ENCODE measurements at regions not wholly inside any gene's neighbourhood (a gene's known extent, or its start where the extent isn't known, plus 50 kb on each side); places are given as distances from the start of the nearest gene placed in this dataset.

DNA sequence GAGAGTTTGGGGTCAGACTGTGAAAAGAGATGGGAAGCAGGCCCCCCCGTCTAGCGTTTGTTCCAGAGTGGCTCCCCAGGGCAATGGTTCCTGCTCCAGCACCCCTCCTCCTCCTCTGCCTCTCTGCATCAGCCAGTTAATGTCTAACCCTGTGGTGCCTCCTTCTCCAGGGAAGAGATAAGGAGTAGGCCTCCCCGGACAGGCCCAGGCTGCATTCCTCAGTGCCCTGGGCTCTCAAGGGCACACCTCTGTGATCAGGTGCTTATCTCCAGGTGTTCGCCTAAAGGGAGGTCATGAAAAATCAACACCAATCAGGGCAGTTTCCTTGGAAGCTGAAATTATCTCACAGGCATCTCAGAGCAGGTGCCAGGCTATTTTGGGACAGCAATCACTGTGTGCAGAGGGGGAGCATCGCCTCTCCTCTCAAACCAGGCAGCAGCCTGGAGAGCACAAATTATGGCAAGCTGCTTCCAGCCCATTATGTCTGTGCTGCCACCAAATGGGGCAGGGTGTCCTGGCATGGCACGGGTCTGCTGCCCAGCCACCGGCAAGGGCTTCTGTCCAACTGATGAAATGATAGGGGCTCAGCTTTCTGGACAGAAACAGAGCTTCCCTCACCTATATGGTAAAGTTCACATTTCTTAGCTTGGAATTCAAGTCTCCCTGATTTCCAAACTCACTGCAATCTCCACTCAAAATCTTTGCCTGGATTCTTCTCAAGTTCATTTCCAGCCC is 255.8 kb upstream of the SLC14A2 start:
- no peaks in the 10 kb centered on the region for H3K4me1 ChIP-seq (ENCODE audit: control insufficient read depth, insufficient read depth, low read length)
- H3K4me3 ChIP-seq (ENCODE audit: low read depth, low read length) = no peak overlapping the region
- no peak overlapping the region for H3K9ac ChIP-seq (ENCODE audit: low read depth, low read length)
- H3K9me3 ChIP-seq (ENCODE audit: control insufficient read depth, insufficient read depth, low read length) = no peaks in the 10 kb centered on the region
- no peaks in the 10 kb centered on the region for H3K36me3 ChIP-seq (ENCODE audit: control insufficient read depth, insufficient read depth, low read length)
- no peaks in the 10 kb centered on the region for H3K27me3 ChIP-seq (ENCODE audit: control insufficient read depth, insufficient read depth, low read length)
- no peak overlapping the region for H3K27ac ChIP-seq (ENCODE audit: low read depth, low read length)

DNA sequence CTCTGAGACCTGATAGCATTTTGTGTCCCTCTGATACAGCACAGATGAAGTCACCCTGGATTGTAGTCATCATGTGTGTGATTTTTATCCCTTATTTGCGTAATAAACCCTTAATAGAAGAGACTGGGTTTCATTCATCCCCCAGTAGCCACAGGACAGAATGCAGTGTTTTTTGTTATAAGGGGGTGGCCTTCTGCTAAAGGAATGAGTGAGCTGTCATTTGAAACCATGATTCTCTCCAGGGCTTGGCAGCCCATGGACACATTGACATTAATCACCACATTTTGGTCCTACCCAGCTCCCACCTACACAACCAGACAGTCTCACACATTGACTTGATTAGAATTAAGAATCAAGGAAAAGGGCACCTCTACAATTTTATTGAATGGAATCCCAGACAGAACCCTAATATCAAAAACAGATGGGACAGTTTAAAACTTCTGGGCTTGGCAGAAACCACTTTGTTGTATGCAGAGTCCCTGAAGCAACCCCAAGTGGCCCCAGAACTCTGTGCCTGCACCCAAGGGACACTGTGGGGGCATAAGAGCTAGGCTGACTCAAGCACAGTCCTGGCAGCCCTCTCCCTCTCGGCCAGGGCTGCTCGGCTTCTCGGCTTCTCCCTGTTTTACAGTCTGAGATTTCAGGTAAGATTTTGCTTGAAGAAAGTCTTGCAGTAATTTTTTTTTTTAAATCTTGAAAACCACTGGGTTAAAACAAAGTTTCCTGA is 254.0 kb upstream of the SLC14A2 start:
- Histone ChIP-seq H3K36me3 (ENCODE audit: control insufficient read depth, insufficient read depth, low read length) (no peaks in the 10 kb centered on the region), H3K9ac (ENCODE audit: low read depth, low read length) (no peak overlapping the region), H3K27me3 (ENCODE audit: control insufficient read depth, insufficient read depth, low read length) (no peaks in the 10 kb centered on the region), H3K27ac (ENCODE audit: low read depth, low read length) (no peak overlapping the region), H3K9me3 (ENCODE audit: control insufficient read depth, insufficient read depth, low read length) (no peaks in the 10 kb centered on the region), H3K4me1 (ENCODE audit: control insufficient read depth, insufficient read depth, low read length) (no peaks in the 10 kb centered on the region), H3K4me3 (ENCODE audit: low read depth, low read length) (no peak overlapping the region)

DNA sequence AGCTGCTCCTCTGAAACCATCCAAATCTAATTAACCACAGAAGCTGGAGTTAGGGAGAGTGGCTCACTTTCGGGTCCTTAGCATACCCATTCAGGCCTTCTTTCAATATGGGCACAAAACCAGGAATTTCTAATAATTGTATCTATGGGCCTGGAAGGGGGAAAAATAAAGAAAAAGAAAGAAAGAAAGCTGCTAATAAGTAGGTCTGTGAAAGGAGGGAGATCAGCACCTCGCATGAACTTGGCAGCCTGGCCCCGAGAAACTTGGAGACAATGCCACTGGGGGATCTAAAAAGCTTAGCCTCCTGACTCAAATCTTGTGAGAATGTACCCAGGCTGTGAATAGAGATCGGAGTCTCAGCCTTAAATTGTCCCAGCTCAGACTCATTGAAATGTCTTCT is 252.1 kb upstream of the SLC14A2 start:
- H3K27ac ChIP-seq (ENCODE audit: low read depth, low read length) = no peak overlapping the region
- H3K4me1 ChIP-seq (ENCODE audit: control insufficient read depth, insufficient read depth, low read length) = no peaks in the 10 kb centered on the region
- H3K27me3 ChIP-seq (ENCODE audit: control insufficient read depth, insufficient read depth, low read length) = no peaks in the 10 kb centered on the region
- H3K9ac ChIP-seq (ENCODE audit: low read depth, low read length) = no peak overlapping the region
- H3K36me3 ChIP-seq (ENCODE audit: control insufficient read depth, insufficient read depth, low read length) = no peaks in the 10 kb centered on the region
- H3K9me3 ChIP-seq (ENCODE audit: control insufficient read depth, insufficient read depth, low read length) = no peaks in the 10 kb centered on the region
- H3K4me3 ChIP-seq (ENCODE audit: low read depth, low read length) = no peak overlapping the region

DNA sequence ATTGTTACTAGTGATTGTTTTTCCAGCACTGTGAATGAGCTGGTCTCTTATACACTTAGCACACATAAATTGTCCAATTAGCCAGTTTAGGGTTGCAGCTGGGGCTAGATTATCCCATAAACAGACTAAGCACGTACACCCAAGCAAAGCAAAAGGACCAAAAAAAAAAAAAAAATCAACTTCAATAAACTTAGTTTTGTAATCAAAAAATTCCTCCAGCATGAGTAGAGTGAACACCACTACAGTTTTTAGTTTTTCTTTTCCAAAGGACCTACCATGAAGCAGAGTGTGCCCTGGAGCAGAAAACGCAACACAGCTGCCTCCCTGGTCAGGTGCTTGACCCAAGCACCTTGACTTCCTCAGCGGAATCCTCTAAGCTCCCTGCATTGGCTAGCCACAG is 249.4 kb upstream of the SLC14A2 start:
- no peak overlapping the region for H3K9ac ChIP-seq (ENCODE audit: low read depth, low read length)
- no peak overlapping the region for H3K27ac ChIP-seq (ENCODE audit: low read depth, low read length)
- no peaks in the 10 kb centered on the region for H3K27me3 ChIP-seq (ENCODE audit: control insufficient read depth, insufficient read depth, low read length)
- no peaks in the 10 kb centered on the region for H3K36me3 ChIP-seq (ENCODE audit: control insufficient read depth, insufficient read depth, low read length)
- H3K4me1 ChIP-seq (ENCODE audit: control insufficient read depth, insufficient read depth, low read length) = no peaks in the 10 kb centered on the region
- no peaks in the 10 kb centered on the region for H3K9me3 ChIP-seq (ENCODE audit: control insufficient read depth, insufficient read depth, low read length)
- no peak overlapping the region for H3K4me3 ChIP-seq (ENCODE audit: low read depth, low read length)

DNA sequence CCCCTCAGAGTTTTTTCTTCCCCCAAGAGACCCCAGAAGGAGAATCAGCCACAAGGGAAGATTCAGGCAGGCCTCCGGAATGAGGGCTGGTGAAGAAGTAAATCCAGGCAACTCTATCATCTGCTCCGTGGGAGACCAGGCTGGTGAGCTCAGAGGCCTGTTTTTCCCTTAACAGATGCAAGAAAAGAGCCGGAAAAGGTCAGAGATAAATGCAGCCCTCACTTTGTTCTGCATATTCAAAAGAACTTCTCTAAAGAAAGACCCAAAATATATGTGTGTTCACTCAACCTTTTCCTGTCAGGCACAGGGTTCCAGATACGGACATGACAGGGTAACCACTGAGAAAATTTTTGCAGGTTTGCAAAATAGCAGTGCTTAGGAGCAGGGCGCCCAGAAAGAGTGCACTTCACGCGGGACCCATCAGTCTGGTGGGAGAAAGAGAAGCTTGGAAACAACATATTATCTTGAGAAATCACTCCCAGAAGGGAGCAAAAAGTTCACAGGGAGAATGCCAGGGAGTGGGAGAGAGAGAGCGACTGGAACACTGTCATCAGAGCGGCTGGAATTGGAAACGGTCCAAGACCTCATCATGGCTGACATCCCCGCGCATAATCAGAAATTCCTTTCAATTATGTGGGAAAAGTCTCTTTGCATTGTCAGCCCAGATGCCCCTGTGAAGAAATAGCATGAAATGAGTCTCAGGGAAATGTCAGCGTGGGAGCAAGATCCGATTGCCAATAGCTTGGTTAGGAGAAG is 244.8 kb upstream of the SLC14A2 start:
- Histone ChIP-seq H3K27me3 (ENCODE audit: control insufficient read depth, insufficient read depth, low read length) (no peaks in the 10 kb centered on the region), H3K9me3 (ENCODE audit: control insufficient read depth, insufficient read depth, low read length) (no peaks in the 10 kb centered on the region), H3K4me1 (ENCODE audit: control insufficient read depth, insufficient read depth, low read length) (no peaks in the 10 kb centered on the region), H3K4me3 (ENCODE audit: low read depth, low read length) (no peak overlapping the region), H3K27ac (ENCODE audit: low read depth, low read length) (no peak overlapping the region), H3K36me3 (ENCODE audit: control insufficient read depth, insufficient read depth, low read length) (no peaks in the 10 kb centered on the region), H3K9ac (ENCODE audit: low read depth, low read length) (no peak overlapping the region)

DNA sequence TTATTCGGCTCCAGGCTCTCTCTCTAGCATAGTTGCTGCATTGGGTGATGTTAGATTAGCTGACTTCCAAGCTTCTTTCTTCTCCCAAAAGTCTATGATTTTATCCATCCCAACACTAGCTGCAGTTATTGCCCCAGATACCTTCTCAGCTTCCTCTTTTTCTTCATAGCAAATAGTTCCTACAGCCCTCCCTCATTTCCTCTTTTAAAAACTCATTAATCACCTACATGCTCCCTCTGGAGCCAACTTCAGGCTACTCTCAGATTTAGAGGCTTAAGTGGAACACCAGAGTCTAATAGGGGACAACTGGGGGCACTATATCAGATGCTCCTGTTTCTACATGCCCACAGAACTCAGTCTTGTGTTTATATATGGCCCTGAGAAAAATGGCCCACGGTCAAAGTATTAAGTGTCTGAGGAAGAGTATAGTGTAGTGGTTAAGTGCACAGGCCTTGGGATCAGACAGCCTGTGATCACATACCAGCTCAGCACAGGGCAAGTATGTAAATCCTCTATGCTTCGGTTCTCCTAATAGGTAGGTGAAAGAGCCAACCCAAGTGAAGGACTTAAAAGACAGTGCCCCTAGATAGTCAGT is 241.9 kb upstream of the SLC14A2 start:
- no peak overlapping the region for H3K4me3 ChIP-seq (ENCODE audit: low read depth, low read length)
- no peaks in the 10 kb centered on the region for H3K4me1 ChIP-seq (ENCODE audit: control insufficient read depth, insufficient read depth, low read length)
- H3K9me3 ChIP-seq (ENCODE audit: control insufficient read depth, insufficient read depth, low read length) = no peaks in the 10 kb centered on the region
- H3K36me3 ChIP-seq (ENCODE audit: control insufficient read depth, insufficient read depth, low read length) = no peaks in the 10 kb centered on the region
- H3K27me3 ChIP-seq (ENCODE audit: control insufficient read depth, insufficient read depth, low read length) = no peaks in the 10 kb centered on the region
- no peak overlapping the region for H3K9ac ChIP-seq (ENCODE audit: low read depth, low read length)
- no peak overlapping the region for H3K27ac ChIP-seq (ENCODE audit: low read depth, low read length)

DNA sequence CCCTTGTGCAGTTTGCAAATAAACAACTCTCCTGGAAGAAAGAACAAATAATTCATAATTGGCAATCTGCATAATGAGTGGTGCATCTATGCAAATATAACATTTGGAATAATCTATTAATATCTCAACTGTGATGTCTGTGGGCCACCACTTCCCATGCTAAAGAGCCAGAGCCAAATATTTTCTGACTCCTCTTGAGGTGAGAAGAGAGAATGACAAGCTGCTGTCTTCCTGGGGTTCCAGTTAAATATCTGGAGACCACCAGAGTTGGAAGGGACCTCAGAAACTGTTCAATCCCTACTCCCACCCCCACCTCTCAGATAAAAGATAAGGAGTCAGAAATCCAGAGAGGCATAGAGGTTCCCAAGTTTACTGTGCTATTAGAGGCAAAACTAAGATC is 241.0 kb upstream of the SLC14A2 start:
- no peaks in the 10 kb centered on the region for H3K27me3 ChIP-seq (ENCODE audit: control insufficient read depth, insufficient read depth, low read length)
- no peak overlapping the region for H3K9ac ChIP-seq (ENCODE audit: low read depth, low read length)
- no peak overlapping the region for H3K27ac ChIP-seq (ENCODE audit: low read depth, low read length)
- no peaks in the 10 kb centered on the region for H3K36me3 ChIP-seq (ENCODE audit: control insufficient read depth, insufficient read depth, low read length)
- H3K4me1 ChIP-seq (ENCODE audit: control insufficient read depth, insufficient read depth, low read length) = no peaks in the 10 kb centered on the region
- no peaks in the 10 kb centered on the region for H3K9me3 ChIP-seq (ENCODE audit: control insufficient read depth, insufficient read depth, low read length)
- no peak overlapping the region for H3K4me3 ChIP-seq (ENCODE audit: low read depth, low read length)

DNA sequence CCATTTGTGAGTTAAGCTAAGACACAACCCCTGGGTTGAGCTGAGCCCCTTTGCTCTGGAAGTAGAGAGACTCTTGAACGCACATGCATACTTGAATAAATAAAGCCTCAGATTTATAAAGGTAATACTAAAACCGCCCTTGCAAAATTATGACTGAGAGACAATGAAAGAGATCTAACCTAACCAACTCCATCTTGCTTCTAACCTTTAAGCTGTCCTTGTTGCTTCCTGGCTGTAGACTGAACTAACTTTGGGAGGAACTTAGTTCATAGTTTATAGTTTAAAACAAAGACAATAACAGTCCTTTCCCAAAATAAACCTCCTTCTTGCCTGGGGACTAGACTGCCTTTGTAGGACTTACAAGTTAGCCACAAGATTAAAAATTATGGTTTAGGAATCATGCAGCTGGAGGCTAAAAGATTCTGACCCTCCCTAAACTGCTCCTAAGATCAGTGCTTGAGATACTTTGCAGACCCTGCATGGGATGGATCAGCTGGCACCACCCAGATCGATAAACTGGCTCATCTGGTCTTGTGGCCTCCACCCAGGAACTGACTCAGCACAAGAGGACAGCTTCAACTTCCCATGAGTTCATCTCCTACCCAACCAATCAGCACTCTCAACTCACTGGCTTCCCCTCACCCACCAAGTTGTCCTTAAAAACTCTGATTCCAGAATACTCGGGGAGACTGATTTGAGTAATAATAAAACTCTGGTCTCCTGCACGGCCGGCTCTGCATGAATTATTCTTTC is 240.2 kb upstream of the SLC14A2 start:
- H3K36me3 ChIP-seq (ENCODE audit: control insufficient read depth, insufficient read depth, low read length) = no peaks in the 10 kb centered on the region
- H3K4me3 ChIP-seq (ENCODE audit: low read depth, low read length) = no peak overlapping the region
- H3K27ac ChIP-seq (ENCODE audit: low read depth, low read length) = no peak overlapping the region
- H3K9me3 ChIP-seq (ENCODE audit: control insufficient read depth, insufficient read depth, low read length) = no peaks in the 10 kb centered on the region
- no peaks in the 10 kb centered on the region for H3K27me3 ChIP-seq (ENCODE audit: control insufficient read depth, insufficient read depth, low read length)
- no peak overlapping the region for H3K9ac ChIP-seq (ENCODE audit: low read depth, low read length)
- no peaks in the 10 kb centered on the region for H3K4me1 ChIP-seq (ENCODE audit: control insufficient read depth, insufficient read depth, low read length)

DNA sequence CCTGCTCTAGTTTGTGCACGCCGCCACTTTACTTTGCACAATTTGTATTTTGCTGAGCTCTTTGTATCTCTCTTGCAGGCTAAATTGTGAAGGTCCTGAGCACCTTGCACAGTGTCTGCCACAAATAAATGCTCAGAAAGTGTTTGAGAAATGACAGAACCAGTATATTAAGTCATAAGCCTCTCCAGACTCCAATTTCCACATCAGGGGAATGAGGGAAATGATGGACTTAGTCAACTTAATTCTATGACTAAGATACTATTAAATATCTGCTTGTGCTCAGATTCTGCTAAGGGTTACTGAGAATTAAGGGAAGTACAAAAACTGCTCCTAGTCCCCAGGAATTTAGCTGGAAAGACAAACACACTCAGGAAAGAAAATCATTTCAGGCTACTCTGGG is 239.1 kb upstream of the SLC14A2 start:
- no peaks in the 10 kb centered on the region for H3K9me3 ChIP-seq (ENCODE audit: control insufficient read depth, insufficient read depth, low read length)
- H3K27ac ChIP-seq (ENCODE audit: low read depth, low read length) = no peak overlapping the region
- no peak overlapping the region for H3K9ac ChIP-seq (ENCODE audit: low read depth, low read length)
- H3K27me3 ChIP-seq (ENCODE audit: control insufficient read depth, insufficient read depth, low read length) = no peaks in the 10 kb centered on the region
- no peaks in the 10 kb centered on the region for H3K36me3 ChIP-seq (ENCODE audit: control insufficient read depth, insufficient read depth, low read length)
- H3K4me3 ChIP-seq (ENCODE audit: low read depth, low read length) = no peak overlapping the region
- no peaks in the 10 kb centered on the region for H3K4me1 ChIP-seq (ENCODE audit: control insufficient read depth, insufficient read depth, low read length)

DNA sequence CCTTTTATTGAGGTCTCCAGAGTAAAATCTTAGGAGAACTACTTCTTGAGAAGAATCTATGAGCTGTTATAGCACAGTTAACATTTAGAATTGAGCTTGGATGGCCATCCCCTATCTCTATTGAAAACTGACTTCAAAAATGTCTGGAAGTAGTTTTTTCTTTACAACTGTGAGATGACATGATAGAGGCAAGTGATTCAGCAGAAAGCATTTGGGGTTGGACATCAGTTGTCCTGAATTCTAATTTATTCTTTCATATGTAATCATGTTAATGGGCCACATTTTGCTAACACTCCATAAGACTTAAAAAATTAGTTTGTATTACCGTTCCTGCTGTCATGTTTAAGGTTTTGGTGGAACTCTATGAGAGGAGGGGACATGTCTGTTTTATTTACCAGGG is 237.0 kb upstream of the SLC14A2 start:
- Histone ChIP-seq H3K4me1 (ENCODE audit: control insufficient read depth, insufficient read depth, low read length) (no peaks in the 10 kb centered on the region), H3K27ac (ENCODE audit: low read depth, low read length) (no peak overlapping the region), H3K4me3 (ENCODE audit: low read depth, low read length) (no peak overlapping the region), H3K9me3 (ENCODE audit: control insufficient read depth, insufficient read depth, low read length) (no peaks in the 10 kb centered on the region), H3K27me3 (ENCODE audit: control insufficient read depth, insufficient read depth, low read length) (no peaks in the 10 kb centered on the region), H3K36me3 (ENCODE audit: control insufficient read depth, insufficient read depth, low read length) (no peaks in the 10 kb centered on the region), H3K9ac (ENCODE audit: low read depth, low read length) (no peak overlapping the region)
